ENCODE measurements at regions not wholly inside any gene's neighbourhood (a gene's known extent, or its start where the extent isn't known, plus 50 kb on each side); places are given as distances from the start of the nearest gene placed in this dataset.

DNA sequence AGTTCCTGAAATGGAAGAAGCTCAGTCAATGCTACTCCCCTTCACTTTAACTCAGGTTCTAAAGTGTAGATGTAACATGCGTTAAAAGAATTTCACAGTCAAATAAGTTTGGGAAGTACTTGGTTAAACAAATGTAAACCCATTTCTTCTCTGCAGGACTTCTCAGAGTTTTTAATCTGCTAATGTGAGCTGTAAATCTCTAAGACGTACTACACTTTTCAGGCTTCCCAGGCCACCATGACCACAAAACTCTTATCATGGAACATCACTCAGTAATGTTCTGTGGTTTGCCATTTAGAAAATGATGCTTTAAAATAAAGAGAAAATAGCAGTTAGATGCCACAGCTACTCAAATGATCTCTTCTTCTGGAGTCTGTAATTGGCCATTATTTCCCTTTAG lies 104.3 kb downstream of the HHIPL2 start:
- Histone ChIP-seq H3K27me3 (ENCODE audit: insufficient read depth, insufficient read length) (no peaks in the 10 kb centered on the region), H3K36me3 (ENCODE audit: insufficient read depth, insufficient read length, low read length) (no peaks in the 10 kb centered on the region), H3K4me1 (ENCODE audit: insufficient read depth, insufficient read length) (no peaks in the 10 kb centered on the region), H3K9ac (ENCODE audit: insufficient read length, low read depth) (no peak overlapping the region), H3K4me3 (ENCODE audit: insufficient read length, low read depth) (no peak overlapping the region), H3K9me3 (ENCODE audit: insufficient read depth, low read length) (no peaks in the 10 kb centered on the region)
- TF ChIP-seq ZNF274 (IDR thresholded peaks at IDR 0.05; ENCODE audit: low read depth, low read length) (no peak), YY1 (IDR thresholded peaks at IDR 0.05; ENCODE audit: insufficient read depth, insufficient read length) (no peak), SUZ12 (IDR thresholded peaks at IDR 0.05; ENCODE audit: extremely low read depth, insufficient read depth, insufficient read length) (no peak)
- DNase-seq (ENCODE audit: low read depth, low spot score) = no peak

DNA sequence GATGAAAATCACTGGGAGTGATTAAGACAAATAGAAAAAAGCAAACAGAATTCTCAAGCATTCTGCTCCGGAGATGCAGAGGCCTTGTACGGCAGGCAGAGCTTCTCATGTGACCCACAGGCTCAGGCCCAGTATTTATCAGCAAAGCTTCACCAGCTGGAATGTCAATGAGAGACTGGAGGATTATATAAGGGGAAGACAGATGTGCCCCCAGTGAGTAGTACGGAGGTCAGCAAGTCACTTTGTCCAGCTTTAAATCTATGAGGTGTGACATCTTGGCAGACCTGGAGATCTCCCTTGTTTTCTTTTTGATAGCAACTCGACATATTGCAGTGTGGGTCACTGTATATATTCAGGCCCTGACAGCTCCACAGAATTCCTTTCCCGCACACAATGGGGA lies 106.8 kb downstream of the HHIPL2 start:
- DNase-seq (ENCODE audit: low read depth, low spot score) = no peak
- H3K4me1 ChIP-seq (ENCODE audit: insufficient read depth, insufficient read length) = no peaks in the 10 kb centered on the region
- H3K9ac ChIP-seq (ENCODE audit: insufficient read length, low read depth) = no peak overlapping the region
- H3K4me3 ChIP-seq (ENCODE audit: insufficient read length, low read depth) = no peak overlapping the region
- H3K36me3 ChIP-seq (ENCODE audit: insufficient read depth, insufficient read length, low read length) = no peaks in the 10 kb centered on the region
- no peaks in the 10 kb centered on the region for H3K27me3 ChIP-seq (ENCODE audit: insufficient read depth, insufficient read length)
- no peaks in the 10 kb centered on the region for H3K9me3 ChIP-seq (ENCODE audit: insufficient read depth, low read length)
- TF ChIP-seq SUZ12 (IDR thresholded peaks at IDR 0.05; ENCODE audit: extremely low read depth, insufficient read depth, insufficient read length) (no peak), ZNF274 (IDR thresholded peaks at IDR 0.05; ENCODE audit: low read depth, low read length) (no peak), YY1 (IDR thresholded peaks at IDR 0.05; ENCODE audit: insufficient read depth, insufficient read length) (no peak)

DNA sequence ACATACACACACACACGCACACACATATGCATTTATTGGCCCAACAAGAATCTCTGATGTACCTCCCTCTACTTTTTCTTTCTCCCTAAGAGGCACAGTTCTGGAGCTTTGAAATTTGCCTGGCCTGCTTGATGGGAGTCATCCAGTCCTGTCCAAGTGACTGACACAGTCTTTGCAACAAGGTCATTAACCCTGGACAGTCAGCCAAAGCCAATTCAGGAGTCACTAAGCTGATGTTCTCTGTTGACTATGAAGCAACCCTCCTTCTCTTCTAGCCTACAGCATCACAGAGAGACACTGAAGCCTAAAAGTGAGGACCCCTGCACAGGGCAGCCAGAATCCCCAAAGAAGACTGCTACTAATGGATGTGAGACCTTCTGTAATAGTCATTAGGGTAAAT lies 123.1 kb downstream of the HHIPL2 start:
- no peaks in the 10 kb centered on the region for H3K4me1 ChIP-seq (ENCODE audit: insufficient read depth, insufficient read length)
- no peaks in the 10 kb centered on the region for H3K9me3 ChIP-seq (ENCODE audit: insufficient read depth, low read length)
- no peak for DNase-seq (ENCODE audit: low read depth, low spot score)

DNA sequence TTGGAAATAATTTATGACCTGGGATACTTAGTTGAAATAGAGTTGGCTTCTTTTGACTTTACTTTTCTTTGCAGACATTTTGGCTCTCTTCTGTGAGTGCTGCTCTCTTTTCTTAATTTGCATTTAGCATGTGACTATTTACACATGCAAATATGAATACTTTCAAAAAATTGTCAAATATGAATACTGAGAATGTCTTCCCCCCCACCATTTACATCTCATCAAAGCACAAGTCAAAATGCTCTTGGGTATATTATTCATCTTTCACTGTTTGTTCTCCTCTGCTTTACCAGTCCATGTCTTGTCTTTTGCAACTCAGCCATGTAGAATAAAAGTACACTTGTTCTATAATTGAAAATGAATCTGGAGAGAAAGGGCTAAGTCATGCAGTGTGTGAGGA lies 126.5 kb downstream of the HHIPL2 start:
- Histone ChIP-seq H3K36me3 (ENCODE audit: insufficient read depth, insufficient read length, low read length) (no peaks in the 10 kb centered on the region), H3K4me1 (ENCODE audit: insufficient read depth, insufficient read length) (no peaks in the 10 kb centered on the region), H3K4me3 (ENCODE audit: insufficient read length, low read depth) (no peak overlapping the region), H3K9ac (ENCODE audit: insufficient read length, low read depth) (no peak overlapping the region), H3K27me3 (ENCODE audit: insufficient read depth, insufficient read length) (no peaks in the 10 kb centered on the region), H3K9me3 (ENCODE audit: insufficient read depth, low read length) (no peaks in the 10 kb centered on the region)
- no peak for DNase-seq (ENCODE audit: low read depth, low spot score)
- TF ChIP-seq YY1 (IDR thresholded peaks at IDR 0.05; ENCODE audit: insufficient read depth, insufficient read length) (no peak), ZNF274 (IDR thresholded peaks at IDR 0.05; ENCODE audit: low read depth, low read length) (no peak), SUZ12 (IDR thresholded peaks at IDR 0.05; ENCODE audit: extremely low read depth, insufficient read depth, insufficient read length) (no peak)

More for the DNA sequence above, 123.1 kb downstream of the HHIPL2 start:
- Histone ChIP-seq H3K4me3 (ENCODE audit: insufficient read length, low read depth) (no peak overlapping the region), H3K27me3 (ENCODE audit: insufficient read depth, insufficient read length) (no peaks in the 10 kb centered on the region), H3K36me3 (ENCODE audit: insufficient read depth, insufficient read length, low read length) (no peaks in the 10 kb centered on the region), H3K9ac (ENCODE audit: insufficient read length, low read depth) (no peak overlapping the region)
- no peak for TF ChIP-seq YY1 (IDR thresholded peaks at IDR 0.05; ENCODE audit: insufficient read depth, insufficient read length)
- no peak for TF ChIP-seq ZNF274 (IDR thresholded peaks at IDR 0.05; ENCODE audit: low read depth, low read length)
- TF ChIP-seq SUZ12 (IDR thresholded peaks at IDR 0.05; ENCODE audit: extremely low read depth, insufficient read depth, insufficient read length) = no peak

DNA sequence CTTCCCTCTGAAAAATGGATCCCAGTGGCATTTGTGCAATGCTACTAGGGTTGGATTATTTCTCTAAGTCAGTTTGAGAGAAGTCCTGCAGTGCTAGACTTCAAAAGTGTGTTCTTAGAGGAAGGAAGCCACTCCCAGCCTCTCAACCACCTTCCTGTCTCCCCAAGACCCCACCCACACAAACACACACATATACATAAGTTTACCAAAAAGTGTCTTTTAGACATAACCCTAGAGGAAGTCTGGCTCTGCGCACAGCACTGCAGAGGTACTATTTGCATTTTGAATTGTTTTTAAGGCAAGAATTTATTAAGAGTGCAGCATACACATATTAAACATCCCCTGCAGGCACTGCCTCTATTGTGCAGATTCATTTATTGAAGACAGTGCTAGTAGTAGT lies 127.3 kb downstream of the HHIPL2 start:
- H3K9ac ChIP-seq (ENCODE audit: insufficient read length, low read depth) = no peak overlapping the region
- no peaks in the 10 kb centered on the region for H3K36me3 ChIP-seq (ENCODE audit: insufficient read depth, insufficient read length, low read length)
- no peaks in the 10 kb centered on the region for H3K27me3 ChIP-seq (ENCODE audit: insufficient read depth, insufficient read length)
- TF ChIP-seq SUZ12 (IDR thresholded peaks at IDR 0.05; ENCODE audit: extremely low read depth, insufficient read depth, insufficient read length) = no peak
- TF ChIP-seq ZNF274 (IDR thresholded peaks at IDR 0.05; ENCODE audit: low read depth, low read length) = no peak
- TF ChIP-seq YY1 (IDR thresholded peaks at IDR 0.05; ENCODE audit: insufficient read depth, insufficient read length) = no peak
- H3K4me1 ChIP-seq (ENCODE audit: insufficient read depth, insufficient read length) = no peaks in the 10 kb centered on the region
- H3K9me3 ChIP-seq (ENCODE audit: insufficient read depth, low read length) = no peaks in the 10 kb centered on the region
- H3K4me3 ChIP-seq (ENCODE audit: insufficient read length, low read depth) = no peak overlapping the region
- no peak for DNase-seq (ENCODE audit: low read depth, low spot score)

DNA sequence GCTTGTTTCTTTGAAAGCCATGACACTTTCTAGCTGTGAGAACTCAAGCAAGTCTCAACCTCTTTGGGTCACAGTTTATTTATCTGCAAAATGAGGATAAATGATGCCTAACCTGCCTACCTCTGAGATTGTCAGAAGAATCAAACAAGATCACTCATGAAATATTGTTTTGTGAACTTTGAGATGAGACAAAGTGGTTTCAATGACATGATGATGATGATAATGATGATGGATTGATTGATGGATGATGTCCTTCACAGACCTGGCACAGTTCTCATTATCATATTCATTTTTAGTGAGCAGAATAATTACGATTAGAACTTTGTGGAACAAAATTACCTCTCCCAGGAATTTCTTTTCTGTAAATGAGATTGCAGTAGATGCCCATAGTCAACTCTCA lies 129.2 kb downstream of the HHIPL2 start:
- H3K9me3 ChIP-seq (ENCODE audit: insufficient read depth, low read length) = no peaks in the 10 kb centered on the region
- DNase-seq (ENCODE audit: low read depth, low spot score) = no peak
- H3K36me3 ChIP-seq (ENCODE audit: insufficient read depth, insufficient read length, low read length) = no peaks in the 10 kb centered on the region
- H3K4me1 ChIP-seq (ENCODE audit: insufficient read depth, insufficient read length) = no peaks in the 10 kb centered on the region
- H3K27me3 ChIP-seq (ENCODE audit: insufficient read depth, insufficient read length) = no peaks in the 10 kb centered on the region
- no peak overlapping the region for H3K4me3 ChIP-seq (ENCODE audit: insufficient read length, low read depth)
- no peak overlapping the region for H3K9ac ChIP-seq (ENCODE audit: insufficient read length, low read depth)
- TF ChIP-seq SUZ12 (IDR thresholded peaks at IDR 0.05; ENCODE audit: extremely low read depth, insufficient read depth, insufficient read length) = no peak
- no peak for TF ChIP-seq ZNF274 (IDR thresholded peaks at IDR 0.05; ENCODE audit: low read depth, low read length)
- TF ChIP-seq YY1 (IDR thresholded peaks at IDR 0.05; ENCODE audit: insufficient read depth, insufficient read length) = no peak

DNA sequence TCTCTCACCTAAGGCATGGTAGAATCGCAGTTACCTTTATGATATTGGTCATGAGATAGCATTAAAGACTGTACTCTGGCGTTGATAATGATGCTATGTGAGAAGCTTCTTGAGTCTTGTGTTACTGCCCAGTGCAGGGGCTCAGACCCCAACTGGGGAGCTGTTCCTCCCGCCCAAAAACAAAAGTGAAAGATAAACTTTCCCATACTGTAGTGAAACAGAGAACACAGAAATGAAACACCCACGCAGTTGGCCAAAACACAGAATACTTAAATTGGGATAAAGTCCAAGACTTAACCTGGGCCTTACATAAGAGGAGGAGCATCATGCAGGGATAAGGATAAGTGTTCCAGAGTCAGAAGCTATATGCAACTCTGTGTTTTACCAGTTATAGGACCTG lies 130.6 kb downstream of the HHIPL2 start:
- Histone ChIP-seq H3K9ac (ENCODE audit: insufficient read length, low read depth) (no peak overlapping the region), H3K36me3 (ENCODE audit: insufficient read depth, insufficient read length, low read length) (no peaks in the 10 kb centered on the region), H3K4me3 (ENCODE audit: insufficient read length, low read depth) (no peak overlapping the region), H3K27me3 (ENCODE audit: insufficient read depth, insufficient read length) (no peaks in the 10 kb centered on the region), H3K9me3 (ENCODE audit: insufficient read depth, low read length) (no peaks in the 10 kb centered on the region), H3K4me1 (ENCODE audit: insufficient read depth, insufficient read length) (no peaks in the 10 kb centered on the region)
- TF ChIP-seq ZNF274 (IDR thresholded peaks at IDR 0.05; ENCODE audit: low read depth, low read length) (no peak), YY1 (IDR thresholded peaks at IDR 0.05; ENCODE audit: insufficient read depth, insufficient read length) (no peak), SUZ12 (IDR thresholded peaks at IDR 0.05; ENCODE audit: extremely low read depth, insufficient read depth, insufficient read length) (no peak)
- DNase-seq (ENCODE audit: low read depth, low spot score) = no peak

All from NT2/D1 (cell line).